LNCaP clone FGC (cell line): ENCODE measurements at regions not wholly inside any gene's neighbourhood (a gene's known extent, or its start where the extent isn't known, plus 50 kb on each side); places are given as distances from the start of the nearest gene placed in this dataset.
A peak's percentile ranks its signal among the peaks of the same experiment; 100 is the strongest.
"Not testable (repeated sequence)": the region's sequence is repeated elsewhere in the genome, so short reads cannot be mapped to it uniquely, and the experiment has no call there.

Experiments
- DNase-seq: peaks from one replicate; pipeline ENCODE4 v3.0.0-alpha.2; 2011; ENCODE audit warnings: low read depth
- H3K4me3 ChIP-seq: 2 replicates; pipeline ENCODE4 v1.5.1; 2011; ENCODE audit warnings: mild to moderate bottlenecking, low read depth, low read length, control low read depth
- TF ChIP-seq, protein P1 (sequence below): IDR thresholded peaks from 2 replicates; pipeline ENCODE4 v1.5.1; 2012; ENCODE audit warnings: mild to moderate bottlenecking; ENCODE audit not compliant: control insufficient read depth, insufficient read depth; ENCODE audit errors: extremely low read depth

DNA sequence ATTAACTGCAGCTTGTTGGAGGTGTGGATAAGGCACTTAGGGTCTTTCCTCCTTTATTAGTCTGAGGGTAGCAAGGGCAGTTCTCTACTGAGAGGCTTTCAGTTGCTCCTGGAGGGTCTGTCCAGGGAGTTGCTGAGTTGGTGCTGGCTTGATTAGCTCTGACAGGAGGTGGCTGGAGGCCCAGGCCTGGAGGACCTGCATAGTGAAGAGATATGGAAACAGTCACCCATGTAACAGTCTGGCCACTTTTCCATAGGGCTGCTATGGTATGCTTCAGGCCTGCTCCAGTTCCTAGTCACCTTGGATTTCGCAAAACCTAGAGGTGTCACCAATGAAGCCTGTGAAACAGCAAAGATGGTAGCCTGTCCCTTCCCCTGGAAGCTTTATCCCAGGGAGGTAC, 143.3 kb upstream of the SLC38A2 start:
- TF ChIP-seq, protein P1, sequence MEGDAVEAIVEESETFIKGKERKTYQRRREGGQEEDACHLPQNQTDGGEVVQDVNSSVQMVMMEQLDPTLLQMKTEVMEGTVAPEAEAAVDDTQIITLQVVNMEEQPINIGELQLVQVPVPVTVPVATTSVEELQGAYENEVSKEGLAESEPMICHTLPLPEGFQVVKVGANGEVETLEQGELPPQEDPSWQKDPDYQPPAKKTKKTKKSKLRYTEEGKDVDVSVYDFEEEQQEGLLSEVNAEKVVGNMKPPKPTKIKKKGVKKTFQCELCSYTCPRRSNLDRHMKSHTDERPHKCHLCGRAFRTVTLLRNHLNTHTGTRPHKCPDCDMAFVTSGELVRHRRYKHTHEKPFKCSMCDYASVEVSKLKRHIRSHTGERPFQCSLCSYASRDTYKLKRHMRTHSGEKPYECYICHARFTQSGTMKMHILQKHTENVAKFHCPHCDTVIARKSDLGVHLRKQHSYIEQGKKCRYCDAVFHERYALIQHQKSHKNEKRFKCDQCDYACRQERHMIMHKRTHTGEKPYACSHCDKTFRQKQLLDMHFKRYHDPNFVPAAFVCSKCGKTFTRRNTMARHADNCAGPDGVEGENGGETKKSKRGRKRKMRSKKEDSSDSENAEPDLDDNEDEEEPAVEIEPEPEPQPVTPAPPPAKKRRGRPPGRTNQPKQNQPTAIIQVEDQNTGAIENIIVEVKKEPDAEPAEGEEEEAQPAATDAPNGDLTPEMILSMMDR: no peak
- H3K4me3 ChIP-seq: no peak overlapping the region
- DNase-seq: no peak

DNA sequence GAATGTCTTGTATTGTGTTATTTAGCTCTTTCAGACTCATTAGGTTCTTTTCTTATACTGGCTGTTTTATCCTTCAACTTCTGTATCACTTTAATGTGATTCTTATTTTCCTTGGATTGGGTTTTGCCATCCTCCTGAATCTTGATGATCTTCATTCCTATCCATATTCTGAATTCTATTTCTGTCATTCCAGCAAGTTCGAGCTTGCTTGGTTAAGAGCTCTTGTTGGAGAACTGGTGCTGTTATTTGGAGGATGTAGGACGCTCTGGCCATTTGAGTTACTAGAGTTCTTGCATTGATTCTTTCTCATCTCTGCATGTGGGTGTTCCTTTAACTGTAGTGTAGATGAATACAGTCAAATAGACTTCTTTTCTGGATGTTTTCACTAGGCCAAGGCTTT, 142.3 kb upstream of the SLC38A2 start:
- no peak overlapping the region for H3K4me3 ChIP-seq
- TF ChIP-seq, protein P1: no peak
- no peak for DNase-seq

DNA sequence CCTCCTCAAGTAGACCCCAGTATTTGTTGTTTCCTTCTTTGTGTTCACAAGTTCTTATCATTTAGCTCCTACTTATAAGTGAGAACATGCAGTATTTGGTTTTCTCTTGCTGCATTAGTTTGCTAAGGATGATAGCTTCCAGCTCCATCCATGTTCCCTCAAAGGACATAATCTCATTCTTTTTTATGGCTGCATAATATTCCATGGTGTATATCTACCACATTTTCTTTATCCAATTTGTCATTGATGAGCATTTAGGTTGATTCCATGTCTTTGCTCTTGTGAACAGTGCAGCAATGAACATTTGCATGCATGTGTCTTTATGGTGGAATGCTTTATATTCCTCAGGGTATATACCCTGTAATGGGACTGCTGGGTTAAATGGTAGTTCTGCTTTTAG, 137.7 kb upstream of the SLC38A2 start:
- not testable (repeated sequence) for H3K4me3 ChIP-seq, DNase-seq

DNA sequence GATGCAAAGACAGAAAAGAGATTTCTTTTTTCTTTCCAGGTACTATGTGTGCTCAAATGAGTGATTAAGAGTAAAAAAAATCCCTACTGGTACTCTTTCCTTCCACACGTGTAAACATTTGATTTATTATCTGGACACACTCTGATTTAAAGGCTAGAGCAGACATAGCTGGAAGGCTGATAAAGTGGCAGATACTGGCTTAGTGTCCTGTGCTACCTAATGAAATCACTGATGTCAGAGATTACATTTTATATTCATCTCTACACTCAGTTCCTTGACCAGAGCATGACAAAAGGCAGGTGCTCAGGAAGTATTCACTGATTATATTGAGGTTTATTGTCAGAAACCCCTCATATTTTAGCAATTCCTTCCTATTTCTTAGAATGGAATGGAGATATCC, 136.6 kb upstream of the SLC38A2 start:
- peak; percentile 52 for DNase-seq
- H3K4me3 ChIP-seq: no peak overlapping the region
- TF ChIP-seq, protein P1: no peak

DNA sequence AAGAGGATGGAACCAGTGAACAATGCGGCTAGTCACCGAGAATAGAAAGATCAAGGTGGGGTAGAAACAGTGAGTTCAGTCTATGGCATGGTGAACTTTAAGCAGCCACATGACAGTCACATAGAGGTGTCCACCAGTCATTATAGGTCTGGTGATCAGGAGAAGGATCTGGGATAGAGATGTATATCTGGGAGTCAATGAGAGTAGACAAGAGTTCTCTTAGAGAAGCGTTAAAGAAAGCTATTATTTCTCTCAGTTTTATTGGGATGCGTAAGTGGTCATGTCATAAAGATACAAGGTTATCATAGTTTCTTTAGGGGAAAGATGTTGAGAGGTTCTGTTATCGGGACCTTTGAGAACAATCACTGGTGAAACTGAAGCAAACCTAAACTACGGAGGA, 136.1 kb upstream of the SLC38A2 start:
- no peak overlapping the region for H3K4me3 ChIP-seq
- TF ChIP-seq, protein P1: no peak
- no peak for DNase-seq

DNA sequence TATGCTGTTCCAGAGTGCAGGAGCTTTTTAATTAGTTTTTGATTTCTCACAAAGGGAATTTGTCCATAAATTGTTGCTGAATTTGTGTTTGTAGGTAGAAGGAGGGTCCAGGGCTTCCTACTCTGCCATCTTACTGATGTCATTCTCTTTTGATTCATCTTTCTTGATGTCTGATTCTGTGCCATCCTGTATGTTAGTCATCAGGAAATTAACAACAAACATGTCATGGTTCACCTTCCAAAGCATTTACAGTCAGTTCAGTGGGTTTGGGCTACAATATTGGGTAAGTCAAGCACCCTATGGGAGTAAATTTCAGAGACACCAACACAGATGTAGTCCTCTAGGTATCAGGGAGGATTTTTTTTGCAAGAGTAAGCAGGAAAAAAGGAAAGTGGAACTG, 135.2 kb upstream of the SLC38A2 start:
- DNase-seq: no peak
- TF ChIP-seq, protein P1: no peak

DNA sequence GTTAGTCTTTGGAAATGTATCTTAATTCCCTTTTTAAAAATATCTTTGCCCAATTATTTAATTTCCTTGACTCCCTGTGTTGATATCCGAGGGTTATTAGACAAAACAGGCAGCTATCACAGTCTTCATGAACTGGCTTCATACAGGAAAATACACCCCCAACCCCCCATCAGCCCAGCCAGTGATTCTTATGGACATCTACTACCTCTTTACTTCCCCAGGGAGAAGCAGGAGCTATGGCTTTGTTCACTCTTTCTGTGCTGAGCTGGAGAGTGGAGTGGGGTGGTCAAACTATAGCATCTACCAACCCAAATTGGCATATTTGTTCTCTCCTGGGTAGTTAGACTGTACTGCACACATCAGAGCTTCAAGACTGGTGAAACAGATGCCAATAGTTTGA, 134.4 kb upstream of the SLC38A2 start:
- DNase-seq: no peak
- no peak overlapping the region for H3K4me3 ChIP-seq
- TF ChIP-seq, protein P1: no peak

More for the DNA sequence above, 135.2 kb upstream of the SLC38A2 start:
- H3K4me3 ChIP-seq: no peak overlapping the region
